NT2/D1 (cell line): ENCODE measurements at regions not wholly inside any gene's neighbourhood (a gene's known extent, or its start where the extent isn't known, plus 50 kb on each side); places are given as distances from the start of the nearest gene placed in this dataset.

Source experiments
- SUZ12 ChIP-seq: IDR thresholded peaks from 2 replicates; pipeline ENCODE4 v1.6.1; 2011; ENCODE audit not compliant: insufficient read length, insufficient read depth; ENCODE audit errors: extremely low read depth
- YY1 ChIP-seq: IDR thresholded peaks from 2 replicates; pipeline ENCODE4 v1.6.1; 2011; ENCODE audit not compliant: insufficient read length, insufficient read depth
- ZNF274 ChIP-seq: IDR thresholded peaks from 2 replicates; pipeline ENCODE4 v1.6.1; 2011; ENCODE audit warnings: mild to moderate bottlenecking, low read depth, low read length

DNA sequence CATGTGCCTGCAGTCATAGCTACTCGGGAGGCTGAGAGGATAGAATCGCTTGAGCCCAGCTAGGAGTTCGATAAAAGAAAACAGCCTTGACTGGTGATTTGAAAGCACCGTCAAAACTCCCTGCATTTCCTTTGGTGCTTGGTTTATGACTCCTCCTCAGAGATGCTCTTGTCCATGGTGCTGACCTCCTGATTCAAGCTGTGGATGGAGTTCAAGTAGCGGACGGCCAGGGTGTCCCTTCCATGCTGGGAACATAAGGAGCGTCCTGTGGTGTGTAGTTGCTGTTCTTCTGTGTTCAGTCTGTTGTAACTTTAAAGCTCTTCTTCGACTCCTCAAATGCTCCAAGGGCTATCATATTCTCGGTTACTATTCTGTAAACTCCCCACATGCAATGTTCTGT lies 382.5 kb upstream of the KIAA1217 start:
- no peak for TF ChIP-seq YY1
- no peak for TF ChIP-seq ZNF274
- no peak for TF ChIP-seq SUZ12
